ENCODE measurements at regions not wholly inside any gene's neighbourhood (a gene's known extent, or its start where the extent isn't known, plus 50 kb on each side); places are given as distances from the start of the nearest gene placed in this dataset.

GRCh38 chr13:89678466-89679121 lies 1668.9 kb upstream of the MIR17HG start:
- Mint-ChIP-seq H3K4me3 (no peak overlapping the region), H3K27ac (no peak overlapping the region), H3K4me1 (no peaks in the 10 kb centered on the region), H3K9me3 (peaks cover 9% of the 10 kb centered on the region), H3K27me3 (no peaks in the 10 kb centered on the region), H3K36me3 (no peaks in the 10 kb centered on the region)

GRCh38 chr13:89684896-89685295 lies 1662.6 kb upstream of the MIR17HG start:
- H3K27ac Mint-ChIP-seq: no peak overlapping the region
- H3K9me3 Mint-ChIP-seq: no peaks in the 10 kb centered on the region
- no peaks in the 10 kb centered on the region for H3K36me3 Mint-ChIP-seq
- no peaks in the 10 kb centered on the region for H3K4me1 Mint-ChIP-seq
- H3K27me3 Mint-ChIP-seq: no peaks in the 10 kb centered on the region
- H3K4me3 Mint-ChIP-seq: no peak overlapping the region

GRCh38 chr13:89686171-89686570 lies 1661.3 kb upstream of the MIR17HG start:
- Mint-ChIP-seq H3K27me3 (no peaks in the 10 kb centered on the region), H3K36me3 (no peaks in the 10 kb centered on the region), H3K27ac (no peak overlapping the region), H3K4me3 (no peak overlapping the region), H3K4me1 (no peaks in the 10 kb centered on the region), H3K9me3 (no peaks in the 10 kb centered on the region)

GRCh38 chr13:89687066-89687465 lies 1660.4 kb upstream of the MIR17HG start:
- Mint-ChIP-seq H3K27ac (no peak overlapping the region), H3K4me1 (no peaks in the 10 kb centered on the region), H3K27me3 (no peaks in the 10 kb centered on the region), H3K36me3 (no peaks in the 10 kb centered on the region), H3K9me3 (no peaks in the 10 kb centered on the region), H3K4me3 (no peak overlapping the region)

- no peak overlapping the region for H3K4me3 Mint-ChIP-seq
- no peaks in the 10 kb centered on the region for H3K9me3 Mint-ChIP-seq
- no peaks in the 10 kb centered on the region for H3K36me3 Mint-ChIP-seq
- H3K27me3 Mint-ChIP-seq: no peaks in the 10 kb centered on the region
- no peaks in the 10 kb centered on the region for H3K4me1 Mint-ChIP-seq
- H3K27ac Mint-ChIP-seq: no peak overlapping the region
Observed at GRCh38 chr13:89688918-89689317, 1658.6 kb upstream of the MIR17HG start.

- H3K4me1 Mint-ChIP-seq: no peaks in the 10 kb centered on the region
- H3K36me3 Mint-ChIP-seq: no peaks in the 10 kb centered on the region
- H3K27ac Mint-ChIP-seq: no peak overlapping the region
- H3K27me3 Mint-ChIP-seq: no peaks in the 10 kb centered on the region
- H3K4me3 Mint-ChIP-seq: no peak overlapping the region
- no peaks in the 10 kb centered on the region for H3K9me3 Mint-ChIP-seq
Observed at GRCh38 chr13:89694451-89694850, 1653.0 kb upstream of the MIR17HG start.

- Mint-ChIP-seq H3K9me3 (no peaks in the 10 kb centered on the region), H3K4me3 (no peak overlapping the region), H3K27me3 (no peaks in the 10 kb centered on the region), H3K27ac (no peak overlapping the region), H3K36me3 (no peaks in the 10 kb centered on the region), H3K4me1 (no peaks in the 10 kb centered on the region)
Observed at GRCh38 chr13:89695343-89696257, 1651.9 kb upstream of the MIR17HG start.

- Mint-ChIP-seq H3K4me3 (no peak overlapping the region), H3K36me3 (no peaks in the 10 kb centered on the region), H3K4me1 (no peaks in the 10 kb centered on the region), H3K27ac (no peak overlapping the region), H3K27me3 (no peaks in the 10 kb centered on the region), H3K9me3 (no peaks in the 10 kb centered on the region)
Observed at GRCh38 chr13:89701913-89702312, 1645.6 kb upstream of the MIR17HG start.

- Mint-ChIP-seq H3K4me1 (no peaks in the 10 kb centered on the region), H3K27ac (no peak overlapping the region), H3K9me3 (no peaks in the 10 kb centered on the region), H3K36me3 (no peaks in the 10 kb centered on the region), H3K4me3 (no peak overlapping the region), H3K27me3 (no peaks in the 10 kb centered on the region)
Observed at GRCh38 chr13:89704040-89704439, 1643.4 kb upstream of the MIR17HG start.

GRCh38 chr13:89708013-89708412 lies 1639.5 kb upstream of the MIR17HG start:
- no peak overlapping the region for H3K4me3 Mint-ChIP-seq
- H3K36me3 Mint-ChIP-seq: no peaks in the 10 kb centered on the region
- no peaks in the 10 kb centered on the region for H3K9me3 Mint-ChIP-seq
- no peak overlapping the region for H3K27ac Mint-ChIP-seq
- no peaks in the 10 kb centered on the region for H3K4me1 Mint-ChIP-seq
- no peaks in the 10 kb centered on the region for H3K27me3 Mint-ChIP-seq

GRCh38 chr13:89721216-89721615 lies 1626.3 kb upstream of the MIR17HG start:
- H3K27me3 Mint-ChIP-seq: no peaks in the 10 kb centered on the region
- H3K36me3 Mint-ChIP-seq: no peaks in the 10 kb centered on the region
- H3K27ac Mint-ChIP-seq: no peak overlapping the region
- no peak overlapping the region for H3K4me3 Mint-ChIP-seq
- H3K4me1 Mint-ChIP-seq: no peaks in the 10 kb centered on the region
- H3K9me3 Mint-ChIP-seq: peaks cover 12% of the 10 kb centered on the region

- Mint-ChIP-seq H3K27ac (no peak overlapping the region), H3K4me3 (no peak overlapping the region), H3K9me3 (no peaks in the 10 kb centered on the region), H3K36me3 (no peaks in the 10 kb centered on the region), H3K4me1 (no peaks in the 10 kb centered on the region), H3K27me3 (no peaks in the 10 kb centered on the region)
Observed at GRCh38 chr13:89726690-89727435, 1620.6 kb upstream of the MIR17HG start.

- Mint-ChIP-seq H3K4me1 (no peaks in the 10 kb centered on the region), H3K4me3 (no peak overlapping the region), H3K9me3 (peaks cover 11% of the 10 kb centered on the region), H3K27ac (no peak overlapping the region), H3K27me3 (no peaks in the 10 kb centered on the region), H3K36me3 (no peaks in the 10 kb centered on the region)
Observed at GRCh38 chr13:89733829-89734228, 1613.7 kb upstream of the MIR17HG start.

GRCh38 chr13:89737051-89737450 lies 1610.4 kb upstream of the MIR17HG start:
- no peaks in the 10 kb centered on the region for H3K27me3 Mint-ChIP-seq
- H3K4me1 Mint-ChIP-seq: no peaks in the 10 kb centered on the region
- H3K9me3 Mint-ChIP-seq: peaks cover 11% of the 10 kb centered on the region
- H3K27ac Mint-ChIP-seq: no peak overlapping the region
- H3K4me3 Mint-ChIP-seq: no peak overlapping the region
- no peaks in the 10 kb centered on the region for H3K36me3 Mint-ChIP-seq

GRCh38 chr13:89738072-89738471 lies 1609.4 kb upstream of the MIR17HG start:
- no peaks in the 10 kb centered on the region for H3K4me1 Mint-ChIP-seq
- peaks cover 7% of the 10 kb centered on the region for H3K9me3 Mint-ChIP-seq
- no peak overlapping the region for H3K4me3 Mint-ChIP-seq
- no peaks in the 10 kb centered on the region for H3K36me3 Mint-ChIP-seq
- no peak overlapping the region for H3K27ac Mint-ChIP-seq
- H3K27me3 Mint-ChIP-seq: no peaks in the 10 kb centered on the region

Measured in activated naive CD4-positive, alpha-beta T cell treated with anti-CD3 and anti-CD28 coated beads, Interleukin-2, amount 50 U/mL, for 24 hours (primary cell).